OCI-LY3 (cell line): ENCODE measurements at regions not wholly inside any gene's neighbourhood (a gene's known extent, or its start where the extent isn't known, plus 50 kb on each side); places are given as distances from the start of the nearest gene placed in this dataset.

ENCODE experiments used
- EZH2phosphoT487 ChIP-seq: fragments of 200-600 bp; shearing (Covaris generic); IDR thresholded peaks from 2 replicates; pipeline ENCODE4 v1.6.1; 2018; ENCODE audit warnings: antibody characterized with exemption, mixed run types, low read depth
- TF ChIP-seq, protein P1 (sequence below): fragments of 200-600, 300-600 bp; sonication (generic); IDR thresholded peaks from 2 replicates; pipeline ENCODE4 v1.5.1; 2014; ENCODE audit warnings: antibody characterized with exemption, low read length, low read depth

DNA sequence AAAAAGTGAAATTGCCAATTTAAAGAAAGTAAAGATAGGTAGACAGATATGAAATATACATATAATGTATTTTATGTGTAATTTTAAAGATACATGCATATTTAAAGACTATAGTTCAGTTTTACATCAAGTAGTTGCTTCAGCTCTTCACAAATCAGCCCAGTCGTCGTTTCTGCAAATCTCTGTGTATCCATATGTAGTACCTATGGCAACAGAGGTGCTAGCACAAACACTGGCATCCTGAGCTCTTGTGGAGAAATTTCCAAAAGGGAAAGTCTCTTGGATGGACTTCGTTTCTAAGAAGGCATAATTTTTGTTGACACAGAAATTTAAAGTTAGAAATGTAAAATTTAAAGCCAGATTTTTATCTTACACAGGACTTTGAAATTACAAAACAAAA is 1284.7 kb downstream of the ROBO1 start:
- TF ChIP-seq, protein P1, sequence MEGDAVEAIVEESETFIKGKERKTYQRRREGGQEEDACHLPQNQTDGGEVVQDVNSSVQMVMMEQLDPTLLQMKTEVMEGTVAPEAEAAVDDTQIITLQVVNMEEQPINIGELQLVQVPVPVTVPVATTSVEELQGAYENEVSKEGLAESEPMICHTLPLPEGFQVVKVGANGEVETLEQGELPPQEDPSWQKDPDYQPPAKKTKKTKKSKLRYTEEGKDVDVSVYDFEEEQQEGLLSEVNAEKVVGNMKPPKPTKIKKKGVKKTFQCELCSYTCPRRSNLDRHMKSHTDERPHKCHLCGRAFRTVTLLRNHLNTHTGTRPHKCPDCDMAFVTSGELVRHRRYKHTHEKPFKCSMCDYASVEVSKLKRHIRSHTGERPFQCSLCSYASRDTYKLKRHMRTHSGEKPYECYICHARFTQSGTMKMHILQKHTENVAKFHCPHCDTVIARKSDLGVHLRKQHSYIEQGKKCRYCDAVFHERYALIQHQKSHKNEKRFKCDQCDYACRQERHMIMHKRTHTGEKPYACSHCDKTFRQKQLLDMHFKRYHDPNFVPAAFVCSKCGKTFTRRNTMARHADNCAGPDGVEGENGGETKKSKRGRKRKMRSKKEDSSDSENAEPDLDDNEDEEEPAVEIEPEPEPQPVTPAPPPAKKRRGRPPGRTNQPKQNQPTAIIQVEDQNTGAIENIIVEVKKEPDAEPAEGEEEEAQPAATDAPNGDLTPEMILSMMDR: no peak
- TF ChIP-seq EZH2phosphoT487: no peak
